ENCODE measurements at regions not wholly inside any gene's neighbourhood (a gene's known extent, or its start where the extent isn't known, plus 50 kb on each side); places are given as distances from the start of the nearest gene placed in this dataset.

- no peak for TF ChIP-seq POLR2AphosphoS5 (IDR thresholded peaks at IDR 0.05)
- TF ChIP-seq CTCF (IDR thresholded peaks at IDR 0.05) = no peak
- TF ChIP-seq POLR2A (IDR thresholded peaks at IDR 0.05) = no peak
Observed at GRCh38 chr4:98803251-98803650, 125.7 kb downstream of the EIF4E start.

Data from prostate gland (tissue), 2 donors.